NCI-H460 (cell line): ENCODE measurements at regions not wholly inside any gene's neighbourhood (a gene's known extent, or its start where the extent isn't known, plus 50 kb on each side); places are given as distances from the start of the nearest gene placed in this dataset.
"Not testable (repeated sequence)": the region's sequence is repeated elsewhere in the genome, so short reads cannot be mapped to it uniquely, and the experiment has no call there.

Experiments used
- DNase-seq: peaks from one replicate; pipeline ENCODE4 v3.0.0-alpha.2; 2016; ENCODE audit warnings: low read depth; ENCODE audit errors: extremely low read depth

GRCh38 chr13:103640606-103641005 lies 574.4 kb upstream of the SLC10A2 start:
- no peak for DNase-seq

GRCh38 chr13:103639326-103639725 lies 573.1 kb upstream of the SLC10A2 start:
- DNase-seq = no peak

- DNase-seq = no peak
Observed at GRCh38 chr13:103638706-103639105, 572.5 kb upstream of the SLC10A2 start.

GRCh38 chr13:103634066-103634465 lies 567.8 kb upstream of the SLC10A2 start:
- DNase-seq = no peak

GRCh38 chr13:103625194-103625593 lies 559.0 kb upstream of the SLC10A2 start:
- no peak for DNase-seq

GRCh38 chr13:103618151-103618550 lies 551.9 kb upstream of the SLC10A2 start:
- no peak for DNase-seq

GRCh38 chr13:103615771-103616170 lies 549.6 kb upstream of the SLC10A2 start:
- DNase-seq = no peak

GRCh38 chr13:103614761-103615160 lies 548.5 kb upstream of the SLC10A2 start:
- no peak for DNase-seq

GRCh38 chr13:103607995-103608394 lies 541.8 kb upstream of the SLC10A2 start:
- DNase-seq = no peak

- DNase-seq = no peak
Observed at GRCh38 chr13:103605546-103606326, 539.5 kb upstream of the SLC10A2 start.

GRCh38 chr13:103599870-103600269 lies 533.7 kb upstream of the SLC10A2 start:
- DNase-seq = not testable (repeated sequence)

- DNase-seq = no peak
Observed at GRCh38 chr13:103598671-103599070, 532.5 kb upstream of the SLC10A2 start.

- DNase-seq = no peak
Observed at GRCh38 chr13:103573446-103573845, 507.2 kb upstream of the SLC10A2 start.

GRCh38 chr13:103568314-103568713 lies 502.1 kb upstream of the SLC10A2 start:
- DNase-seq = no peak

GRCh38 chr13:103557878-103558277 lies 491.7 kb upstream of the SLC10A2 start:
- no peak for DNase-seq

GRCh38 chr13:103556681-103557080 lies 490.5 kb upstream of the SLC10A2 start:
- no peak for DNase-seq

- no peak for DNase-seq
Observed at GRCh38 chr13:103547914-103548313, 481.7 kb upstream of the SLC10A2 start.

- DNase-seq = no peak
Observed at GRCh38 chr13:103546271-103546670, 480.1 kb upstream of the SLC10A2 start.

GRCh38 chr13:103542648-103543047 lies 476.4 kb upstream of the SLC10A2 start:
- no peak for DNase-seq

GRCh38 chr13:103540382-103540765 lies 474.2 kb upstream of the SLC10A2 start:
- DNase-seq = no peak

GRCh38 chr13:103539721-103540381 lies 473.6 kb upstream of the SLC10A2 start:
- no peak for DNase-seq

- no peak for DNase-seq
Observed at GRCh38 chr13:103539265-103539664, 473.0 kb upstream of the SLC10A2 start.
